Neural progenitor cell (in vitro differentiated cells): ENCODE measurements at regions not wholly inside any gene's neighbourhood (a gene's known extent, or its start where the extent isn't known, plus 50 kb on each side); places are given as distances from the start of the nearest gene placed in this dataset.

Source experiments
- EZH2 ChIP-seq: fragments of 200-600 bp; sonication (generic); IDR thresholded peaks from 2 replicates; pipeline ENCODE4 v1.6.1; 2017; ENCODE audit warnings: antibody characterized with exemption, mild to moderate bottlenecking, moderate library complexity
- EZH2phosphoT487 ChIP-seq: fragments of 200-600 bp; sonication (generic); IDR thresholded peaks from 2 replicates; pipeline ENCODE4 v1.6.1; 2017; ENCODE audit warnings: antibody characterized with exemption
- TF ChIP-seq, protein P1 (sequence below): fragments of 200-600 bp; sonication (generic); IDR thresholded peaks from 2 replicates; pipeline ENCODE4 v1.5.1; 2017; ENCODE audit warnings: antibody characterized with exemption, mild to moderate bottlenecking

DNA sequence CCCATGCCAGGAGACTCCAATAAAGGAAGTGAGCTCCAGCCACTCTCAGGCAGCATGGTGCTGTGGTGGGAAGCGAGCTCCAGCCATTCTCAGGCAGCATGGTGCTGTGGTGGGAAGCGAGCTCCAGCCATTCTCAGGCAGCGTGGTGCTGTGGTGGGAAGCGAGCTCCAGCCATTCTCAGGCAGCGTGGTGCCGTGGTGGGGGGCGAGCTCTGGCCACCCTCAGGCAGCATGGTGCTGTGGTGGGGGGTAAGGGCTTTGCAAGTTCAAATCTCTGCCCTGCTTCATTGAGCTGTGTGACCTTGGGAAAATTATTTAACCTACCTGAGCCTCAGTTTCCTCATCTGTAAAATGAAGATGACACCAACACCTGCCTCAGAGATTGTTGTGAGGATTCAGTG lies 975.1 kb downstream of the BCL11B start:
- TF ChIP-seq, protein P1, sequence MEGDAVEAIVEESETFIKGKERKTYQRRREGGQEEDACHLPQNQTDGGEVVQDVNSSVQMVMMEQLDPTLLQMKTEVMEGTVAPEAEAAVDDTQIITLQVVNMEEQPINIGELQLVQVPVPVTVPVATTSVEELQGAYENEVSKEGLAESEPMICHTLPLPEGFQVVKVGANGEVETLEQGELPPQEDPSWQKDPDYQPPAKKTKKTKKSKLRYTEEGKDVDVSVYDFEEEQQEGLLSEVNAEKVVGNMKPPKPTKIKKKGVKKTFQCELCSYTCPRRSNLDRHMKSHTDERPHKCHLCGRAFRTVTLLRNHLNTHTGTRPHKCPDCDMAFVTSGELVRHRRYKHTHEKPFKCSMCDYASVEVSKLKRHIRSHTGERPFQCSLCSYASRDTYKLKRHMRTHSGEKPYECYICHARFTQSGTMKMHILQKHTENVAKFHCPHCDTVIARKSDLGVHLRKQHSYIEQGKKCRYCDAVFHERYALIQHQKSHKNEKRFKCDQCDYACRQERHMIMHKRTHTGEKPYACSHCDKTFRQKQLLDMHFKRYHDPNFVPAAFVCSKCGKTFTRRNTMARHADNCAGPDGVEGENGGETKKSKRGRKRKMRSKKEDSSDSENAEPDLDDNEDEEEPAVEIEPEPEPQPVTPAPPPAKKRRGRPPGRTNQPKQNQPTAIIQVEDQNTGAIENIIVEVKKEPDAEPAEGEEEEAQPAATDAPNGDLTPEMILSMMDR: no peak
- TF ChIP-seq EZH2phosphoT487 (no peak), EZH2 (no peak)
